CD14-positive monocyte (primary cell): ENCODE measurements at regions not wholly inside any gene's neighbourhood (a gene's known extent, or its start where the extent isn't known, plus 50 kb on each side); places are given as distances from the start of the nearest gene placed in this dataset.

ENCODE experiments used
- DNase-seq, 3 donors: peaks; one replicate each; pipeline ENCODE4 v3.0.0-alpha.2; 2011 to 2022
- H2AFZ ChIP-seq: 2 replicates; pipeline ENCODE4 v1.6.0; 2012; ENCODE audit warnings: mild to moderate bottlenecking, low read depth, low read length, inconsistent platforms; ENCODE audit not compliant: insufficient read depth, poor library complexity, severe bottlenecking
- H3K27ac ChIP-seq, 2 donors: 1 replicate in 1 of 2; 2 replicates in 1 of 2; pipeline ENCODE4 v1.5.1; 2012 to 2013; ENCODE audit warnings: low read length in 2 of 2, control low read depth in 1 of 2, inconsistent platforms in 1 of 2, low read depth in 1 of 2, mild to moderate bottlenecking in 1 of 2
- H3K27me3 ChIP-seq, 2 donors: one replicate each; pipeline versions ENCODE4 v1.6.0 to v1.6.1; 2011 to 2013; ENCODE audit warnings: low read length in 2 of 2; ENCODE audit not compliant: control insufficient read depth in 2 of 2, insufficient read depth in 2 of 2
- H3K36me3 ChIP-seq, 2 donors: replicated peaks in 1 of 2; 1 replicate in 1 of 2; 2 replicates in 1 of 2; pipeline versions ENCODE4 v1.5.1 to v1.6.1; 2012 to 2013; ENCODE audit warnings: low read length in 2 of 2, control low read depth in 1 of 2, inconsistent platforms in 1 of 2, mild to moderate bottlenecking in 1 of 2; ENCODE audit not compliant: insufficient read depth in 2 of 2, control insufficient read depth in 1 of 2
- H3K4me1 ChIP-seq, 2 donors: 1 replicate in 1 of 2; 2 replicates in 1 of 2; pipeline versions ENCODE4 v1.5.1 to v1.6.1; 2012 to 2013; ENCODE audit warnings: low read length in 2 of 2, control low read depth in 1 of 2, inconsistent platforms in 1 of 2, mild to moderate bottlenecking in 1 of 2, moderate library complexity in 1 of 2; ENCODE audit not compliant: insufficient read depth in 2 of 2, control insufficient read depth in 1 of 2
- H3K4me2 ChIP-seq: replicated peaks from 2 replicates; pipeline ENCODE3; 2012; ENCODE audit warnings: low read length, moderate library complexity, mild to moderate bottlenecking; ENCODE audit not compliant: poor library complexity, severe bottlenecking; ENCODE audit errors: extremely low read depth
- H3K4me3 ChIP-seq, 3 experiments: fragments of 200-600 bp in 1 of 3; sonication (generic) in 1 of 3; replicated peaks in 1 of 3; 1 replicate in 2 of 3; 2 replicates in 1 of 3; pipeline ENCODE4 v1.5.1; 2011 to 2013; ENCODE audit warnings: low read length in 3 of 3, mild to moderate bottlenecking in 3 of 3, control low read depth in 2 of 3, low read depth in 2 of 3, inconsistent platforms in 1 of 3, moderate library complexity in 1 of 3
- H3K79me2 ChIP-seq: 2 replicates; pipeline ENCODE4 v1.6.0; 2012; ENCODE audit warnings: mild to moderate bottlenecking, control low read depth, inconsistent platforms, low read length, moderate library complexity; ENCODE audit not compliant: insufficient read depth
- H3K9ac ChIP-seq: 2 replicates; pipeline ENCODE4 v1.6.0; 2017; ENCODE audit warnings: low read length, mild to moderate bottlenecking; ENCODE audit not compliant: insufficient read depth, poor library complexity, severe bottlenecking
- H3K9me3 ChIP-seq, 2 donors: replicated peaks in 1 of 2; 1 replicate in 1 of 2; 2 replicates in 1 of 2; pipeline versions ENCODE4 v1.5.1 to v1.6.1; 2012 to 2013; ENCODE audit warnings: low read length in 2 of 2, control low read depth in 1 of 2; ENCODE audit not compliant: control insufficient read depth in 1 of 2, insufficient read depth in 1 of 2
- H4K20me1 ChIP-seq: 2 replicates; pipeline ENCODE4 v1.6.0; 2012; ENCODE audit warnings: mild to moderate bottlenecking, low read length, control low read depth, moderate library complexity; ENCODE audit not compliant: insufficient read depth
- H3K27ac Mint-ChIP-seq, 7 donors: one replicate each; pipeline ENCODE4 v1.8.0; 2020; ENCODE audit warnings: mild to moderate bottlenecking in 7 of 7, mixed read lengths in 7 of 7, moderate library complexity in 6 of 7, inconsistent platforms in 2 of 7
- H3K27me3 Mint-ChIP-seq, 3 donors: one replicate each; pipeline ENCODE4 v1.8.0; 2021 to 2022; ENCODE audit warnings: low read depth in 3 of 3, mild to moderate bottlenecking in 3 of 3, mixed read lengths in 3 of 3, moderate library complexity in 3 of 3, inconsistent platforms in 1 of 3
- H3K36me3 Mint-ChIP-seq, 2 donors: one replicate each; pipeline ENCODE4 v1.8.0; 2020; ENCODE audit warnings: mixed read lengths in 2 of 2, inconsistent platforms in 1 of 2, mild to moderate bottlenecking in 1 of 2
- H3K4me1 Mint-ChIP-seq: one replicate; pipeline ENCODE4 v1.8.0; 2020; ENCODE audit warnings: mild to moderate bottlenecking, mixed read lengths
- H3K4me3 Mint-ChIP-seq, 2 donors: one replicate each; pipeline ENCODE4 v1.8.0; 2020; ENCODE audit warnings: mild to moderate bottlenecking in 2 of 2, mixed read lengths in 2 of 2, moderate library complexity in 1 of 2
- H3K9me3 Mint-ChIP-seq, 7 donors: one replicate each; pipeline ENCODE4 v1.8.0; 2020 to 2022; ENCODE audit warnings: mixed read lengths in 7 of 7, mild to moderate bottlenecking in 6 of 7, moderate library complexity in 6 of 7, inconsistent platforms in 2 of 7
- CTCF ChIP-seq: fragments of 200-600 bp; IDR thresholded peaks from one replicate; pipeline ENCODE4 v1.8.0; 2022; ENCODE audit warnings: antibody characterized with exemption, mild to moderate bottlenecking
- WGBS: methylation state at CpG from one replicate; pipeline ENCODE4 v1.1.5; 2013; ENCODE audit warnings: missing lambda C conversion rate; ENCODE audit not compliant: insufficient coverage; 5-methylcytosine and 5-hydroxymethylcytosine counted together
- intact Hi-C, 2 donors: fragments of 100-400 bp; cut with micrococcal nuclease; formaldehyde crosslinking; loops; one replicate each; pipeline versions ENCODE4 v1.15.0 to v1.15.1; 2023

GRCh38 chr5:20331826-20332225 is 343.8 kb upstream of the CDH18 start:
- Mint-ChIP-seq H3K9me3 (peaks cover 0 to 14% (median 6%) of the 10 kb centered on the region in 7 donors), H3K4me3 (no peak overlapping the region), H3K4me1 (no peaks in the 10 kb centered on the region), H3K36me3 (no peaks in the 10 kb centered on the region), H3K27me3 (peaks cover 0 to 2% (median 0%) of the 10 kb centered on the region in 3 donors), H3K27ac (no peak overlapping the region)
- Histone ChIP-seq H3K4me2 (no peak overlapping the region), H4K20me1 (no peaks in the 10 kb centered on the region), H3K9ac (no peak overlapping the region), H3K27ac (no peak overlapping the region), H2AFZ (no peak overlapping the region), H3K79me2 (no peaks in the 10 kb centered on the region), H3K9me3 (peaks cover 0 to 9% of the 10 kb centered on the region in 2 donors), H3K4me1 (no peaks in the 10 kb centered on the region), H3K4me3 (no peak overlapping the region), H3K27me3 (no peaks in the 10 kb centered on the region), H3K36me3 (no peaks in the 10 kb centered on the region)
- no peak for DNase-seq
- no CpG with 5 or more reads among the region's 1 CpG for WGBS
- intact Hi-C loops: no loop called here
- no peak for TF ChIP-seq CTCF

- Mint-ChIP-seq H3K4me3 (no peak overlapping the region), H3K27me3 (peaks cover 0 to 1% (median 0%) of the 10 kb centered on the region in 3 donors), H3K36me3 (no peaks in the 10 kb centered on the region), H3K4me1 (no peaks in the 10 kb centered on the region), H3K27ac (no peak overlapping the region), H3K9me3 (peaks cover 0 to 9% (median 4%) of the 10 kb centered on the region in 7 donors)
- Histone ChIP-seq H3K36me3 (no peaks in the 10 kb centered on the region), H3K9ac (no peak overlapping the region), H3K27me3 (no peaks in the 10 kb centered on the region), H3K9me3 (no peaks in the 10 kb centered on the region), H3K79me2 (no peaks in the 10 kb centered on the region), H3K4me2 (no peak overlapping the region), H3K27ac (no peak overlapping the region), H2AFZ (no peak overlapping the region), H3K4me3 (no peak overlapping the region), H3K4me1 (no peaks in the 10 kb centered on the region), H4K20me1 (no peaks in the 10 kb centered on the region)
- intact Hi-C loops: no loop called here
- no peak for TF ChIP-seq CTCF
- DNase-seq: no peak
These were observed 335.3 kb upstream of the CDH18 start for GRCh38 chr5:20323323-20323722.
